ENCODE measurements at regions not wholly inside any gene's neighbourhood (a gene's known extent, or its start where the extent isn't known, plus 50 kb on each side); places are given as distances from the start of the nearest gene placed in this dataset.

GRCh38 chr1:30475201-30475600 lies 248.2 kb downstream of the MATN1 start (continued):
- TF ChIP-seq ZNF646 (CRISPR knock-in tag; IDR thresholded peaks at IDR 0.05): no peak

- Histone ChIP-seq H3K27me3 (ENCODE audit: control insufficient read depth in 1 of 2, insufficient read depth in 2 of 2, low read length in 2 of 2) (peaks cover 2 to 8% of the 10 kb centered on the region in 2 experiments; a peak in 2 of 5 replicates), H2AFZ (ENCODE audit: low read length) (no peak overlapping the region), H3K79me2 (ENCODE audit: insufficient read depth, low read length) (no peaks in the 10 kb centered on the region), H3K4me1 (ENCODE audit: insufficient read depth, low read length) (no peaks in the 10 kb centered on the region), H3K4me3 (replicated peaks in 1 of 3; ENCODE audit: insufficient read depth in 1 of 3, low read depth in 2 of 3, low read length in 3 of 3) (no peak overlapping the region), H4K20me1 (ENCODE audit: insufficient read depth, low read length) (no peaks in the 10 kb centered on the region), H3K9me3 (ENCODE audit: low read length) (no peaks in the 10 kb centered on the region), H3K9ac (ENCODE audit: insufficient read depth, low read depth, low read length) (no peak overlapping the region), H3K4me2 (ENCODE audit: low read depth, low read length) (no peak overlapping the region), H3K27ac (ENCODE audit: extremely low read length, insufficient read depth, low read length) (no peak overlapping the region), H3K36me3 (replicated peaks in 1 of 2; ENCODE audit: control insufficient read depth in 1 of 2, insufficient read depth in 2 of 2, low read length in 2 of 2) (no peaks in the 10 kb centered on the region)
- WGBS (ENCODE audit: low lambda C conversion rate): 70% methylated on average over 6 of the region's 9 CpGs
- in situ Hi-C loops (cut with HindIII; ENCODE audit: extremely low pct_ligation_motif_present, low pct_unique_long_range_greater_than_20kb): no loop called here
- POLR2A ChIA-PET: no interaction called here
- DNase-seq (ENCODE audit: low spot score) (no peak), ATAC-seq (no peak), FAIRE-seq (no peak)
- BruUV-seq (replicated peaks): no TSS peak
- CTCF ChIA-PET (ENCODE audit: low intra/inter-chr PET ratio, low total read pairs): no interaction called here
- intact Hi-C loops (cut with micrococcal nuclease; ENCODE audit: unreplicated experiment): no loop called here
- TF ChIP-seq ZNF335 (CRISPR knock-in tag; IDR thresholded peaks at IDR 0.05) (no peak), PHB2 (IDR thresholded peaks at IDR 0.05; ENCODE audit: partially characterized antibody) (no peak), ZNF280D (CRISPR knock-in tag; IDR thresholded peaks at IDR 0.05) (no peak), ZNF607 (CRISPR knock-in tag; IDR thresholded peaks at IDR 0.05; ENCODE audit: borderline replicate concordance) (no peak)
Observed at GRCh38 chr1:30474818-30475200, 248.6 kb downstream of the MATN1 start.
